Activated T-cell treated with anti-CD3 and anti-CD28 coated beads, Interleukin-2, amount 50 U/mL, for 24 hours (primary cell): ENCODE measurements at regions not wholly inside any gene's neighbourhood (a gene's known extent, or its start where the extent isn't known, plus 50 kb on each side); places are given as distances from the start of the nearest gene placed in this dataset.

Experiments
- DNase-seq: peaks from one replicate; pipeline ENCODE4 v3.0.0-alpha.2; 2020
- H3K27ac Mint-ChIP-seq: 2 replicates; pipeline ENCODE4 v1.8.0; 2020; ENCODE audit warnings: mild to moderate bottlenecking, mixed read lengths
- H3K27me3 Mint-ChIP-seq: 2 replicates; pipeline ENCODE4 v1.8.0; 2020; ENCODE audit warnings: mixed read lengths
- H3K36me3 Mint-ChIP-seq: 2 replicates; pipeline ENCODE4 v1.8.0; 2020; ENCODE audit warnings: low read depth, mixed read lengths
- H3K4me1 Mint-ChIP-seq: 2 replicates; pipeline ENCODE4 v1.8.0; 2020; ENCODE audit warnings: low read depth, mixed read lengths
- H3K4me3 Mint-ChIP-seq: 2 replicates; pipeline ENCODE4 v1.8.0; 2020; ENCODE audit warnings: mild to moderate bottlenecking, moderate library complexity, mixed read lengths
- H3K9me3 Mint-ChIP-seq: 2 replicates; pipeline ENCODE4 v1.8.0; 2020; ENCODE audit warnings: mixed read lengths

DNA sequence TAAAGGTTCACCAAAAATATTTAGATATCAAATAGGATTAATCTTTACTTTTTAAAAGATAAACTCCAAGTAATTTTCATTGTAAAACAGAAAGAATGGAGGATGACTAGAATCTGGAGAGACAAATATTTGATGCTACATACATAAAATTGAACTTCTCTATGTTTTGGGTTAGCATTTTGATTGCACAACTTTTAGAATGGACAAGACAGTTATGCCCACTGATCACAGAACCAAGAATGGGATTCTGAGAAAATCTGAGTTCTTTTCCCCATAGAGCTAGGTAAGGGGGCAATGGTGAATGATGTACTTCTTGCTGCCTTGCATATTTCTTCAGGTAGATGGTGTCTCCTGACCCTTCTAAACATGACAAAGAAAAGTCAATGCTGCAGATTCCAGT lies 191.2 kb upstream of the ZEB2 start:
- no peaks in the 10 kb centered on the region for H3K4me1 Mint-ChIP-seq
- no peak overlapping the region for H3K4me3 Mint-ChIP-seq
- H3K36me3 Mint-ChIP-seq, result no peaks in the 10 kb centered on the region
- H3K27ac Mint-ChIP-seq, result no peak overlapping the region
- no peaks in the 10 kb centered on the region for H3K9me3 Mint-ChIP-seq
- no peak for DNase-seq
- H3K27me3 Mint-ChIP-seq, result peaks cover 7% of the 10 kb centered on the region

- Mint-ChIP-seq H3K9me3 (no peaks in the 10 kb centered on the region), H3K27me3 (peaks cover 11% of the 10 kb centered on the region), H3K4me1 (peaks cover 2% of the 10 kb centered on the region), H3K4me3 (no peak overlapping the region), H3K27ac (no peak overlapping the region), H3K36me3 (no peaks in the 10 kb centered on the region)
- no peak for DNase-seq
These were observed 188.7 kb upstream of the ZEB2 start for GRCh38 chr2:144708626-144709025.

DNA sequence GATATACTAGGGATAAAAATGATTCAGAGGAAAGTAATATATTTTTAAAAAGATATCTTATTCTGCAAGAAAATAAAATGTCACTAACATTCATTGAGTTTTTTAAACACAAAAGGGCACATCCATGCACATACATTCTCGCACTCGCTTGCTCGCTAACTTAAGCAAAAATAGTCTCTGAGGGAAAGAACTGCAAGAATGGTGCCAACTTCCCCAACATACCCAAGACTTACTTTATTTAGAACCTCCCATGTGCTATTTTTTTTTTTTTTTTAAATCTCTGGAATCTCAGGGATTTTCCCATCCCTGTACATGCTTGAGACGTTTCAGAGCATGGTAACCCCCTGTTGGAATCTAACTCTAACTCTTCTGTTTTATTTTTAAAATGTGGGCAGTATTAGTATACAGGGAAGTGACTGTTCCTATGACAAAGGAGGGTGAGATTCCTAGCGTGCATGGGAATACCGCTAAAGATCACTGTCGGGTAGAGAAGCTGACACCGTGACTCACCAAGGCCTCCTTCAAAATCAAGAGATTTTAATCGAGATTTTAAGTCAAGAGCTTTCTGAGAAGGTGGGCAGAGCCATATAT lies 187.9 kb upstream of the ZEB2 start:
- peaks cover 2% of the 10 kb centered on the region for H3K4me1 Mint-ChIP-seq
- peaks cover 11% of the 10 kb centered on the region for H3K27me3 Mint-ChIP-seq
- H3K36me3 Mint-ChIP-seq, result no peaks in the 10 kb centered on the region
- DNase-seq, result no peak
- no peak overlapping the region for H3K27ac Mint-ChIP-seq
- H3K4me3 Mint-ChIP-seq, result no peak overlapping the region
- no peaks in the 10 kb centered on the region for H3K9me3 Mint-ChIP-seq

DNA sequence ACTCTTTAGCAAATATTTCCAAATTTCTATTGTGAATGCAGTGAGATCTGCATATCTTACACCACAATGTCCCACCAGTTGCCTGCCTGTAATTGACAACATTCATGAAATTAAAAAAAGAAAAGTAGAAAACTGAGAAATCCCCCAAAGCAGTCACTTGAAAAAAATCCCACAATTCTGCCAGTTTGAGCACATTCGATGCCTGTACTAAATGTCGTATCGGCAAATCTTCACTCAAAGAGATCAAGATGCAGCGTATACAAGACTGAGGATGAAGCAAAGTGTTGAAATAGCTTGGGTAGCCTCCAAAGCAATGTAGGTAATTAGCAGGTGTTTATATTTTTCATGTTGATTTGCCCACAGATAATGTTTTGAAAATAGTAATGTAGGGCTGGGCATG lies 186.7 kb upstream of the ZEB2 start:
- Mint-ChIP-seq H3K27me3 (peaks cover 11% of the 10 kb centered on the region), H3K36me3 (no peaks in the 10 kb centered on the region), H3K4me1 (peaks cover 2% of the 10 kb centered on the region), H3K9me3 (no peaks in the 10 kb centered on the region), H3K4me3 (no peak overlapping the region), H3K27ac (no peak overlapping the region)
- no peak for DNase-seq

DNA sequence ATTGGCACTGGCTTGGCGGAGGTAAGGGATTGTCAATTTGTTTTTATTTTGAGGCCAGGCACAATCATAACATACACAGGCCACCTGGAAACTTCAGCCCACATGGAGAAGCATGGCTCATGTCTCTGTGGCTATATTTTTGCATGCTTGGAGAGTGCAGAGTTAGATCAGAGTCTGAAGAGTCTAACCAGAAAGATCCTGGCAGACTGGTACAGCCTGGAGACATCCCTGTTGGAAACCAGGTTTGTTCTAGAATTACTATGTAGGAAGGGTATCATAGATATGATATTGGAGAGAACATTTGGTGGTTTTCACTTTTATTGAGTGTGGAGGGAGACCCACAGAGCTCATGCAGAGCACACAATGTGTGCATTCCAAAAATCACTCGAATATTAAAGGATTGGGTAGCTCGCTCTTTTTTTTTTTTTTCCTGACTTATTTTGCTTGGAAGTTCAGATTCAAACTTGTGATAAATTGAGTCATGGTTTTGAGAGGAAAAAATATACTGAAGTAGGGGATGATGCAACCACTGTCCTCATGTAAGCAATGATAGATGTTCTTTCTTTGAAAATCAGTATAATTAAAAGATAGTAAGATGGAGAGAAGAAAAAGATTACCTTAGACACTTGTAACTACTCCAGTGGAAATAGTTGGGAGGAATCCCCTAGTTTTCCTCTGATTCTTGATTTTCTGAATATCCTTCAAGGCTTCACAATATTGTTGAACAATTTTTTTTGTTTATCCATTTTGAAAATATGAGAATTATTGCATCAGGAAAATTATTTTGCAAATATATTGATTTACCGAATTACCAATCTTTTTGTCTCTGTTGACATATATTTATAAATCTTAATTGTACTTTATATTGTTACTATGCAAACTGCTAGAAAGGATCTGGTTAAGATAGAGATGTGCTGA lies 185.7 kb upstream of the ZEB2 start:
- no peak overlapping the region for H3K4me3 Mint-ChIP-seq
- H3K27ac Mint-ChIP-seq, result no peak overlapping the region
- DNase-seq, result no peak
- H3K36me3 Mint-ChIP-seq, result no peaks in the 10 kb centered on the region
- H3K27me3 Mint-ChIP-seq, result peaks cover 11% of the 10 kb centered on the region
- no peaks in the 10 kb centered on the region for H3K9me3 Mint-ChIP-seq
- peaks cover 2% of the 10 kb centered on the region for H3K4me1 Mint-ChIP-seq

DNA sequence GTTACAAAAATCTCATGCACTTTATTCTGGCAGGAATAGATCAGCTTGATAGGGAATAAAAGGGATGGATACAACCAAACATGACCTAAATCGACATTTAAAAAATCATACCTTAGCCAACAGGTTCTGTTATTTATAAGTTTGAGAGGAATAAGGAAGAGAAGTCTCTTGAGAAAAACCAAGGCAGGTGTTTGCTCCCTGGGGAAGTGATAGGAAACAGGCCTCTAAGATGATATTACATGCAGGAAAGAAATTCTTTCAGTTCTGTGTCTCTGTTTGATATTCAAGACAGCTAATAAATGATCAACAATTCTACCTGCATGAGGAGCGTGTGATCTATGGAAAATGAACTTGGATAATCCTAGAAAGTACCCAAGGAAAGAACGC lies 184.8 kb upstream of the ZEB2 start:
- H3K9me3 Mint-ChIP-seq, result no peaks in the 10 kb centered on the region
- H3K27ac Mint-ChIP-seq, result no peak overlapping the region
- H3K4me3 Mint-ChIP-seq, result no peak overlapping the region
- H3K4me1 Mint-ChIP-seq, result peaks cover 2% of the 10 kb centered on the region
- H3K36me3 Mint-ChIP-seq, result no peaks in the 10 kb centered on the region
- peaks cover 11% of the 10 kb centered on the region for H3K27me3 Mint-ChIP-seq
- DNase-seq, result no peak

DNA sequence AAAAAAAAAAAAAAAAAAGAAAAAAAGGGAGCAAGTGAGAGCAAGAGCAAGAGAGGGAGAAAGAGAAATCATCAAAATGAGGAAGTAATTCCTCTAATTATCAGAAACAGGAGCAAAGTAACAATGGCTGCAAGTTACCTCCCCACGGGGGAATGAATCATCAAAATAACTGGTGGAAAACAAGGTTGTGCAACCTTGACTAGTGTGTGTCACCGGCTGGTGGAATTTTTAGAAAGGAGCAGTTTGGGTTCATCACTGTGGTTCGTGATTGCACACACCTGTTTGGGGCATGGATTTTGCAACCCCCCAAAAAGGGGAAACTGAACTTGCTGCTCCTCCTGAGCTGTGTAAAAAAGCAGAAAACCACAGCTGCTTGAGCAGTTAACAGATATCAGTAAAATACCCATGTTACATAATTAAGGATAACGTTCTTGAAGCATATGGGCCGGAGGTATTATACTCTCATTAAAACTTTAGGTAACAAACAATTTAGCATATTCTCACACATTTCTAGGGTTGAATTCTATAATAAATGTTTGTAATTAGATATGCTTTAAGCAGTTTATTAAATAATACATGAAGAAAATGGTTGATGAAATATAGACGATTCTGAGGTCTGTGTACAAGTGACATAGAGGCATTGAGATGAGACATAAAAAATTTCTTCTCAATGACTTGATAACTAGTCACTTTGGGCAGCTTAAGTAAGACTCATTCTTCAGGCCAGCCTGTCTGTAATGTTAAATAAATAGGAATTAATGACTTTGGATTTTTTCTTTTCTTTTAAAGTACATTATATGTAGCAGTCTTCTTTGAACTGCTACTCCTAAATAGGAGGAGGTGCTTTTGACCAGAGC lies 184.2 kb upstream of the ZEB2 start:
- peaks cover 11% of the 10 kb centered on the region for H3K27me3 Mint-ChIP-seq
- no peak overlapping the region for H3K27ac Mint-ChIP-seq
- DNase-seq, result no peak
- H3K4me1 Mint-ChIP-seq, result peaks cover 2% of the 10 kb centered on the region
- no peaks in the 10 kb centered on the region for H3K9me3 Mint-ChIP-seq
- no peaks in the 10 kb centered on the region for H3K36me3 Mint-ChIP-seq
- H3K4me3 Mint-ChIP-seq, result no peak overlapping the region

DNA sequence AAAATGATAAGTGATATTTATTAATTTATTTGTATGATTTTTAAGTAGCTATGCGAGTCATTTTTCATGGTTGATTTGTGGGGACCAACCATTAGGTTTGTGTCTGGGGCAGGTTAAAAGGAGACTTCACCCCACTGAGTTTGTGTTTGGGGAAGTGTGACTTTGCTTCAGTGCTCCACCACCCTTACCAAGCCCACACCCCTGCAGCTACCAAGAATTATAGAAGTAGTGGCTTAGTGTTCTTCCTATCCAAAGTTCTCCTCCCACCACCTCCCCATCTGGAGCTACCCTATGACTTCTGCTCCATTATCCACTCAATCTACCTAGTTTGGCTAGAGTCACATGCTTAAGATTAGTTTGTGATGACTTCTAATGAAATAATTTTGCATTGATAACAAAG lies 182.1 kb upstream of the ZEB2 start:
- H3K9me3 Mint-ChIP-seq, result no peaks in the 10 kb centered on the region
- no peaks in the 10 kb centered on the region for H3K36me3 Mint-ChIP-seq
- H3K27ac Mint-ChIP-seq, result no peak overlapping the region
- DNase-seq, result no peak
- peaks cover 7% of the 10 kb centered on the region for H3K27me3 Mint-ChIP-seq
- peaks cover 2% of the 10 kb centered on the region for H3K4me1 Mint-ChIP-seq
- no peak overlapping the region for H3K4me3 Mint-ChIP-seq

DNA sequence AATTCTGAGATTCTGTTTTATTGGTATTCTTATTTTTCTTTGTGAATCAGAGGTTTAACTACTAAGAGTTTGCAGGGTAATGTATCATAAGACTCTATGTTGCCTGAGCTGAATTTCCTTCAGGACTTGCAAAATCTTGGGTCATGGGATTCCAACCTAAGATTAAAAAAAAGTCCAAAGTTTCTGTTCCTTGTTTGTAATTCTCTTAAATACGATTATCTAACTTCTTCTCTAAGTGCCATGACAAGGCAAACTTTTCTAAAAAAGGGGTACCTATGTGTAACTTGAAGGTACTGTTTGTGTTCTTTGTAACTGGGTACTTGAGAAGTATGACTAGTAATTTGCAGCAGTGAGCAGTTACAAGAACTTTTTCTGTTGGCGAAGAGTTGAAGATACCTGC lies 181.3 kb upstream of the ZEB2 start:
- peaks cover 4% of the 10 kb centered on the region for H3K27me3 Mint-ChIP-seq
- no peak overlapping the region for H3K27ac Mint-ChIP-seq
- no peaks in the 10 kb centered on the region for H3K36me3 Mint-ChIP-seq
- no peaks in the 10 kb centered on the region for H3K9me3 Mint-ChIP-seq
- no peak overlapping the region for H3K4me3 Mint-ChIP-seq
- peaks cover 2% of the 10 kb centered on the region for H3K4me1 Mint-ChIP-seq
- DNase-seq, result no peak

GRCh38 chr2:144698156-144698555 lies 178.2 kb upstream of the ZEB2 start:
- no peaks in the 10 kb centered on the region for H3K9me3 Mint-ChIP-seq
- no peaks in the 10 kb centered on the region for H3K36me3 Mint-ChIP-seq
- H3K27me3 Mint-ChIP-seq, result no peaks in the 10 kb centered on the region
- no peak overlapping the region for H3K27ac Mint-ChIP-seq
- DNase-seq, result no peak
- no peak overlapping the region for H3K4me3 Mint-ChIP-seq
- H3K4me1 Mint-ChIP-seq, result no peaks in the 10 kb centered on the region

- no peak for DNase-seq
- peaks cover 3% of the 10 kb centered on the region for H3K27me3 Mint-ChIP-seq
- H3K4me3 Mint-ChIP-seq, result no peak overlapping the region
- H3K36me3 Mint-ChIP-seq, result no peaks in the 10 kb centered on the region
- H3K4me1 Mint-ChIP-seq, result no peaks in the 10 kb centered on the region
- no peak overlapping the region for H3K27ac Mint-ChIP-seq
- no peaks in the 10 kb centered on the region for H3K9me3 Mint-ChIP-seq
These were observed 175.7 kb upstream of the ZEB2 start for GRCh38 chr2:144695657-144696056.

DNA sequence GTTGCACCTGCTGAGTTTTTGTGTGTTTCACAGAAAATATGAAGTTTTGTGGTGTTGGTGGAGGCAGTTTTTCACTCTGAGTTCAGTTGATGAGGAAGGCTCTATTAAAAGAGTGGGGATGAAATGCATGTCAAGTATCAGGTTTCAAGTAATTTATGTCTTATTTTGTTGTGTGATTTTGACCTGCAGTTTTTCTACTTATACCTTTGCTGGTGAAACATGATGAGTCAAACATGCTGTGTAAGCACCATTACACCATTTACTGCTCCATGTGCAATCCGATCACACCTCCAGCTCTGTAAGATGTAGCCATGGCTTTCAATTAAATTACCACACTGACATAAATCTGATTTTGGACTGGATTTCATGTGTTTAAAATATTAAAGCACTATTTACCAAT lies 174.5 kb upstream of the ZEB2 start:
- Mint-ChIP-seq H3K9me3 (no peaks in the 10 kb centered on the region), H3K27ac (no peak overlapping the region), H3K27me3 (peaks cover 5% of the 10 kb centered on the region), H3K36me3 (no peaks in the 10 kb centered on the region), H3K4me1 (no peaks in the 10 kb centered on the region), H3K4me3 (no peak overlapping the region)
- no peak for DNase-seq

- Mint-ChIP-seq H3K4me3 (no peak overlapping the region), H3K4me1 (no peaks in the 10 kb centered on the region), H3K36me3 (no peaks in the 10 kb centered on the region), H3K27ac (no peak overlapping the region), H3K27me3 (peaks cover 8% of the 10 kb centered on the region), H3K9me3 (no peaks in the 10 kb centered on the region)
- no peak for DNase-seq
These were observed 173.3 kb upstream of the ZEB2 start for GRCh38 chr2:144693179-144693578.

DNA sequence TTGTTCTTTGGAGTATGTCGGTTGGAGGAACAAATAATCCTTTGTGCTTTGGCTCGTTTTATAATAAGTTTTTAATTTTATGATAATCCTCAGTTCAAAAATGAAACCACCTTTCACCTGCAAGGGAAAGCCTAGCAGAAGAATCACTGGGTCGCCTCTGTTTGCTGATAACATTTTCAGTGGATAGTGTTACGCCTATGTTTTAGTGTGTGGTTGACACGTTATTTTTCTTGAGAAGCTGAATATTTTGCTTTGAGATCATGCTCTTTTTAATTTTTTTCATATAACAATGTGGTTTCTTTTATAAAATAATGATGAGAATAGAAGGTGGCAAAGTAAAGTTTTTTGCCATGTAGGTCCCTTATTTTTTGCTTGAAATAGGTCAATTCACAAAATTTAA lies 172.7 kb upstream of the ZEB2 start:
- peaks cover 11% of the 10 kb centered on the region for H3K27me3 Mint-ChIP-seq
- H3K27ac Mint-ChIP-seq, result no peak overlapping the region

DNA sequence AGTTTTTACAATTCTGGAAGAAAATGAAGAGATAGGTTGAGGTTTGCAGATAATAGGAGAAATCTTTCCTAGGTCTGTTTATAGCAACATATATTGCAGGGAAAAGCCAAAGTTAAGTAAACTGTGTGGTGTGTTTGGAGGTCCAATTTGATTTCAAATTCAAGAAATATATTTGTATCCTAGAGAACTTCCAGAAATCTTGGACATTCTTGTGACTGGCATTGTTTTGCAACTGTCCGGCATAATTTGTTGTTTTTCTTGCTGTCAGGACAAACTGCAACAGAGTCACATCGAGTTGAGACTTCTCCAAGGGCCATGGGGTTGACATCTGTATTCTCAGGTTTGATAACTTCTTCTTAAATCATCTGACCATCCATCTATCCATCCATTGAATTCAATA lies 170.9 kb upstream of the ZEB2 start:
- no peak for DNase-seq
- peaks cover 15% of the 10 kb centered on the region for H3K27me3 Mint-ChIP-seq
- H3K9me3 Mint-ChIP-seq, result no peaks in the 10 kb centered on the region
- H3K4me3 Mint-ChIP-seq, result no peak overlapping the region
- H3K27ac Mint-ChIP-seq, result no peak overlapping the region
- no peaks in the 10 kb centered on the region for H3K4me1 Mint-ChIP-seq
- H3K36me3 Mint-ChIP-seq, result no peaks in the 10 kb centered on the region

More for the DNA sequence above, 172.7 kb upstream of the ZEB2 start:
- no peaks in the 10 kb centered on the region for H3K9me3 Mint-ChIP-seq
- H3K36me3 Mint-ChIP-seq, result no peaks in the 10 kb centered on the region
- no peak overlapping the region for H3K4me3 Mint-ChIP-seq
- no peaks in the 10 kb centered on the region for H3K4me1 Mint-ChIP-seq
- no peak for DNase-seq
